Osteoblast (primary cell): ENCODE measurements at regions not wholly inside any gene's neighbourhood (a gene's known extent, or its start where the extent isn't known, plus 50 kb on each side); places are given as distances from the start of the nearest gene placed in this dataset.

Source experiments
- DNase-seq: peaks from one replicate; pipeline ENCODE4 v3.0.0; 2011; ENCODE audit warnings: low spot score, mixed read lengths; ENCODE audit not compliant: insufficient read length; ENCODE audit errors: missing footprints
- H2AFZ ChIP-seq: 2 replicates; pipeline ENCODE4 v1.6.0; 2011; ENCODE audit warnings: mild to moderate bottlenecking, low read length
- H3K27ac ChIP-seq: 2 replicates; pipeline ENCODE4 v1.5.1; 2011; ENCODE audit warnings: mild to moderate bottlenecking, low read depth, low read length, moderate library complexity
- H3K27me3 ChIP-seq: 2 replicates; pipeline ENCODE4 v1.6.0; 2012; ENCODE audit warnings: mild to moderate bottlenecking, control low read depth, inconsistent platforms, low read length, moderate library complexity; ENCODE audit not compliant: insufficient read depth
- H3K36me3 ChIP-seq: 2 replicates; pipeline ENCODE4 v1.5.1; 2011; ENCODE audit warnings: mild to moderate bottlenecking, low read length, control low read depth, moderate library complexity; ENCODE audit not compliant: insufficient read depth
- H3K4me1 ChIP-seq: 2 replicates; pipeline ENCODE4 v1.5.1; 2011; ENCODE audit warnings: mild to moderate bottlenecking, low read length, control low read depth, moderate library complexity; ENCODE audit not compliant: insufficient read depth
- H3K4me2 ChIP-seq: 2 replicates; pipeline ENCODE4 v1.6.0; 2011; ENCODE audit warnings: mild to moderate bottlenecking, low read length; ENCODE audit not compliant: insufficient read depth
- H3K4me3 ChIP-seq: fragments of 200-600 bp; sonication (generic); 3 replicates; pipeline ENCODE4 v1.5.1; 2012; ENCODE audit warnings: mild to moderate bottlenecking, low read length, inconsistent platforms; ENCODE audit not compliant: insufficient read depth
- H3K79me2 ChIP-seq: 2 replicates; pipeline ENCODE4 v1.6.0; 2012; ENCODE audit warnings: mild to moderate bottlenecking, low read length, control low read depth, inconsistent platforms; ENCODE audit not compliant: insufficient read depth
- H3K9me3 ChIP-seq: 2 replicates; pipeline ENCODE4 v1.5.1; 2011; ENCODE audit warnings: low read depth, low read length, control low read depth
- H4K20me1 ChIP-seq: 2 replicates; pipeline ENCODE4 v1.6.0; 2012; ENCODE audit warnings: mild to moderate bottlenecking, low read length, control low read depth; ENCODE audit not compliant: insufficient read depth
- TF ChIP-seq, protein P1 (sequence below): IDR thresholded peaks from 2 replicates; pipeline ENCODE4 v1.5.1; 2011; ENCODE audit warnings: mild to moderate bottlenecking, low read depth, low read length, moderate library complexity; ENCODE audit errors: extremely low read depth

DNA sequence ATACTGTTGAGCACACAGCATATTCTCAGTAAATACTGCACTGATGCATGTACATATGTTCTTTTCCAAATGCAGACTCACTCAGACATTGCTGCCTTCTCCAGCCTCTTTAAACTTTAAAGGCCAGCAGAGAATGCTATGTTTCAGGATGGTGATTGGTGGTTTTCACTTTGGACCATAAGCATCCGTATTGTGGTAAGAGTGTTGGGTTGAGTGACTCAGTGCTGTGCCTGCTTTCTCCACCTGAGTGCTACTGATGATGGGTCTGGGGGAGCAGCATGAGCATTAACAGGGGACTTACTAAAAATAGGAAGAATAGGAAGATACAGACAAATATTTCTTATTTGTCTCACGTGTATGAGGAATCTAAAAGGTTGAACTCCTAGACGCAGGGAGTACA lies 56.3 kb upstream of the ZNF92 start:
- no peak overlapping the region for H3K4me2 ChIP-seq
- no peaks in the 10 kb centered on the region for H3K79me2 ChIP-seq
- no peak for DNase-seq
- TF ChIP-seq, protein P1, sequence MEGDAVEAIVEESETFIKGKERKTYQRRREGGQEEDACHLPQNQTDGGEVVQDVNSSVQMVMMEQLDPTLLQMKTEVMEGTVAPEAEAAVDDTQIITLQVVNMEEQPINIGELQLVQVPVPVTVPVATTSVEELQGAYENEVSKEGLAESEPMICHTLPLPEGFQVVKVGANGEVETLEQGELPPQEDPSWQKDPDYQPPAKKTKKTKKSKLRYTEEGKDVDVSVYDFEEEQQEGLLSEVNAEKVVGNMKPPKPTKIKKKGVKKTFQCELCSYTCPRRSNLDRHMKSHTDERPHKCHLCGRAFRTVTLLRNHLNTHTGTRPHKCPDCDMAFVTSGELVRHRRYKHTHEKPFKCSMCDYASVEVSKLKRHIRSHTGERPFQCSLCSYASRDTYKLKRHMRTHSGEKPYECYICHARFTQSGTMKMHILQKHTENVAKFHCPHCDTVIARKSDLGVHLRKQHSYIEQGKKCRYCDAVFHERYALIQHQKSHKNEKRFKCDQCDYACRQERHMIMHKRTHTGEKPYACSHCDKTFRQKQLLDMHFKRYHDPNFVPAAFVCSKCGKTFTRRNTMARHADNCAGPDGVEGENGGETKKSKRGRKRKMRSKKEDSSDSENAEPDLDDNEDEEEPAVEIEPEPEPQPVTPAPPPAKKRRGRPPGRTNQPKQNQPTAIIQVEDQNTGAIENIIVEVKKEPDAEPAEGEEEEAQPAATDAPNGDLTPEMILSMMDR: no peak
- H3K9me3 ChIP-seq: no peaks in the 10 kb centered on the region
- no peak overlapping the region for H3K27ac ChIP-seq
- no peaks in the 10 kb centered on the region for H3K36me3 ChIP-seq
- no peaks in the 10 kb centered on the region for H3K27me3 ChIP-seq
- H3K4me1 ChIP-seq: no peaks in the 10 kb centered on the region
- H3K4me3 ChIP-seq: no peak overlapping the region
- H2AFZ ChIP-seq: no peak overlapping the region
- H4K20me1 ChIP-seq: no peaks in the 10 kb centered on the region

DNA sequence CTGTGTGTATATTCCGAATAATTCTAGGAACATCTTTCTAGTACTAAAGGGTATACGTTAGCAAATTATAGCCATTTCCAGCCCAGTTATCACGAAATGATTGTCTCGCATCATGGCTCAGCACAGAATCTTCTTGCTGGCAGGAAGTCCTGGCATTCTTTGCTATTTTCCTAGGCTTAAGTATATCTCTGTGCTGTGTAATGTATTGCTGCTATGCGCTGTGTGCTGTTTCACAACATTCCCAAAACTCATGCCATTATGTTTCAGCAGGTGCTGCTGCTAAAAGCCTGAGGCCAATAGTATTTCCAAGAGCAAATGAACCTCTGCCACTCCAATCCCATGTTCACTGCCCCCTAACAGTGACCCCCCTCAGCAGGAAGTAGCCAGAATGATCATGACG lies 62.9 kb upstream of the ZNF92 start:
- Histone ChIP-seq H3K9me3 (no peaks in the 10 kb centered on the region), H4K20me1 (no peaks in the 10 kb centered on the region), H2AFZ (no peak overlapping the region), H3K4me3 (no peak overlapping the region), H3K4me1 (no peaks in the 10 kb centered on the region), H3K27ac (no peak overlapping the region), H3K36me3 (no peaks in the 10 kb centered on the region), H3K79me2 (no peaks in the 10 kb centered on the region), H3K27me3 (no peaks in the 10 kb centered on the region), H3K4me2 (no peak overlapping the region)
- TF ChIP-seq, protein P1: no peak
- DNase-seq: no peak

DNA sequence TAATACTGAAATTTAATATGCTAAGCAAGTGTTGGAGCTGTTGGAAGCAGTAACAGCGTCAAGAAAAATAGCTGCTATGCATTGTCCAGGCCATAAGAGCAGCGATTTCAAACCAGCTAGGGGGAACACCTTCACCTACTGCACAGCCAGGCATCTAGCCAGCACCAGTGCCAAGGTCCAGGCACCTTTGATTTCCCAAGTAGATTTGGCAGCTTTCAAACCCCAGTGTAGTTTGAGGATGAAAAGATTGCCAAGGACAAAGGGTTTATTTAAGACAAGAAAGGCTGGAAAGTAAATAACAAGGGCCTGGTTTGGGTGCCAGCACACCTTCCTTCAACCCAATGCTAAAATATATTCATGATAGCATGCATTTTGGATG lies 65.4 kb upstream of the ZNF92 start:
- TF ChIP-seq, protein P1: no peak

DNA sequence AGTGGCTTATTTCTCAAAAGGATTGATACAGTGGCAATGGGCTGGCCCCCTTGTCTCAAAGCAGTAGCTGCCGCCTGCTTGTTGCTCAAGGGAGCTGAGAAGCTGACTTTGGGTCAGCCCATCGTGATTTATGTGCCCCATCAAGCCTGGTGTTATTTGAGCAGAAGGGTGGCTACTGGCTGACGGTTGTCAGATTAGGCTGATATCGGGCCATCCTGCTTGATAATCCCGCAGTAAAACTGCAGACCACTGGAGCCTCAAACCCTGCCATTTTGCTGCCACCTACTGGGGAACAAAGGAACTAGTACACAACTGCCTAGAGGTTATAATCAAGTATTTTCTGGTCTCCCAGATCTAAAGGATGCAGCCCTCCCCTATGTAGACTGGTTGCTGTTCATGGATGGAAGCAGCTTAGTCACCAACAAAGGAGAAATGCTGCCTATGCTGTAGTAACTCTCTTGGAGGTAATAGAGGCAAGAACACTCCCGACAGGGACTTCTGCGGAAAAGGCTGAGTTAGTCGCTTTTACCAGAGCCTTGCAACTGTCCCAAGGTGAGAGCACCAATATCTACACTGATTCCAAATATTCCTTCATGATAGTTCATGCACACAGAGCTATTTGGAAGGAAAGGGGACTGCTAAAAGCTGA lies 65.9 kb upstream of the ZNF92 start:
- H4K20me1 ChIP-seq: no peaks in the 10 kb centered on the region
- no peaks in the 10 kb centered on the region for H3K9me3 ChIP-seq
- H3K27ac ChIP-seq: no peak overlapping the region
- H3K36me3 ChIP-seq: no peaks in the 10 kb centered on the region
- H3K4me3 ChIP-seq: no peak overlapping the region
- no peaks in the 10 kb centered on the region for H3K4me1 ChIP-seq
- no peaks in the 10 kb centered on the region for H3K79me2 ChIP-seq
- no peak overlapping the region for H3K4me2 ChIP-seq
- DNase-seq: peak; percentile 68
- TF ChIP-seq, protein P1: peak; percentile 86
- H3K27me3 ChIP-seq: no peaks in the 10 kb centered on the region
- H2AFZ ChIP-seq: peak overlapping the region; percentile 56

More for the DNA sequence above, 65.4 kb upstream of the ZNF92 start:
- H3K4me3 ChIP-seq: no peak overlapping the region
- H4K20me1 ChIP-seq: no peaks in the 10 kb centered on the region
- H3K4me2 ChIP-seq: no peak overlapping the region
- no peaks in the 10 kb centered on the region for H3K79me2 ChIP-seq
- no peak for DNase-seq
- no peaks in the 10 kb centered on the region for H3K4me1 ChIP-seq
- H3K9me3 ChIP-seq: no peaks in the 10 kb centered on the region
- no peak overlapping the region for H2AFZ ChIP-seq
- no peaks in the 10 kb centered on the region for H3K36me3 ChIP-seq
- no peaks in the 10 kb centered on the region for H3K27me3 ChIP-seq
- H3K27ac ChIP-seq: no peak overlapping the region
